ENCODE measurements at regions not wholly inside any gene's neighbourhood (a gene's known extent, or its start where the extent isn't known, plus 50 kb on each side); places are given as distances from the start of the nearest gene placed in this dataset.
A peak's percentile ranks its signal among the peaks of the same experiment; 100 is the strongest.

DNA sequence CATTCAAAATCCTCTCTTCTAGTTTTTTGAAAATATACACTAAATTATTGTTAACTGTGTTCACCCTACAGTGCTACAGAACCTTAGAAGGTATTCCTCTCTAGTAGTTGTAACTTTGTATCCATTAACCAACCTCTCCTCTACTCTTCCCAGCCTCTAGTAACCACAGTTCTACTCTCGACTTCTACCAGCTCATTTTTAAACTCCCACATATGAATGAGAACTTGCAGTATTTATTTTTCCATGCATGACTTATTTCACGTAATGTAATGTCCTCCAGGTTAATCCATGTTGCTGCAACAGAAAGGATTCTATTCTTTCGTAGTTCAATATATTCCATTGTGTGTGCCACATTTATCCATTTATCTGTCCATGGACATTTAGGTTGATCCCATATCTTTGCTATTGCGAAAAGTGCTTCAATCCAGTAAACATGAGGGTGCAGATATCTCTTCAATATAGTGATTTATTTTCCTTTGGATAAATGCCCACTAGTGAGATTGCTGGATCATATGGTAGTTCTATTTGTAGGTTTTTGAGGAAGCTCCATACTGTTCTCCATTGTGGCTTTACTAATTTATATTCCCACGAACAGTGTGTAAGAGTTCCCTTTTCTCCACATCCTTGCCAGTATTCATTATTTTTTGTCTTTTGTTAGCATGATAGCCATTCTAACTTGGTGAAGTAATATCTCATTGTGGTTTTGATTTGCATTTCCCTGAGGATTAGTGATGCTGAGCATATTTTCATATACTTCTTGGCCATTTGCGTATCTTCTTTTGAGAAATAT is 113.7 kb upstream of the SMAD3 start:
- Mint-ChIP-seq H3K4me1 (no peaks in the 10 kb centered on the region), H3K4me3 (no peak overlapping the region), H3K9me3 (no peaks in the 10 kb centered on the region), H3K36me3 (no peaks in the 10 kb centered on the region), H3K27ac (no peak overlapping the region), H3K27me3 (ENCODE audit: low read depth) (no peaks in the 10 kb centered on the region)
- TF ChIP-seq FOXK1 (CRISPR knock-in tag; IDR thresholded peaks at IDR 0.05): no peak
- no peak for TF ChIP-seq FOXP1 (CRISPR knock-in tag; IDR thresholded peaks at IDR 0.05; ENCODE audit: borderline replicate concordance)
- TF ChIP-seq ZNF263 (CRISPR knock-in tag; IDR thresholded peaks at IDR 0.05; ENCODE audit: low read depth): no peak
- TF ChIP-seq SP1 (CRISPR knock-in tag; conservative IDR thresholded peaks at IDR 0.05): no peak
- TF ChIP-seq EMX1 (CRISPR knock-in tag; IDR thresholded peaks at IDR 0.05): no peak
- no peak for TF ChIP-seq ZNF121 (CRISPR knock-in tag; IDR thresholded peaks at IDR 0.05)
- no peak for TF ChIP-seq ZNF532 (CRISPR knock-in tag; IDR thresholded peaks at IDR 0.05; ENCODE audit: borderline replicate concordance)
- TF ChIP-seq CREM (CRISPR knock-in tag; IDR thresholded peaks at IDR 0.05): no peak
- TF ChIP-seq CREB1 (CRISPR knock-in tag; IDR thresholded peaks at IDR 0.05): no peak
- TF ChIP-seq ATF6 (CRISPR knock-in tag; IDR thresholded peaks at IDR 0.05): no peak
- no peak for DNase-seq (ENCODE audit: low spot score)
- ChIA-PET CTCF (no interaction called here), POLR2A (no interaction called here)
- ATAC-seq: no peak

DNA sequence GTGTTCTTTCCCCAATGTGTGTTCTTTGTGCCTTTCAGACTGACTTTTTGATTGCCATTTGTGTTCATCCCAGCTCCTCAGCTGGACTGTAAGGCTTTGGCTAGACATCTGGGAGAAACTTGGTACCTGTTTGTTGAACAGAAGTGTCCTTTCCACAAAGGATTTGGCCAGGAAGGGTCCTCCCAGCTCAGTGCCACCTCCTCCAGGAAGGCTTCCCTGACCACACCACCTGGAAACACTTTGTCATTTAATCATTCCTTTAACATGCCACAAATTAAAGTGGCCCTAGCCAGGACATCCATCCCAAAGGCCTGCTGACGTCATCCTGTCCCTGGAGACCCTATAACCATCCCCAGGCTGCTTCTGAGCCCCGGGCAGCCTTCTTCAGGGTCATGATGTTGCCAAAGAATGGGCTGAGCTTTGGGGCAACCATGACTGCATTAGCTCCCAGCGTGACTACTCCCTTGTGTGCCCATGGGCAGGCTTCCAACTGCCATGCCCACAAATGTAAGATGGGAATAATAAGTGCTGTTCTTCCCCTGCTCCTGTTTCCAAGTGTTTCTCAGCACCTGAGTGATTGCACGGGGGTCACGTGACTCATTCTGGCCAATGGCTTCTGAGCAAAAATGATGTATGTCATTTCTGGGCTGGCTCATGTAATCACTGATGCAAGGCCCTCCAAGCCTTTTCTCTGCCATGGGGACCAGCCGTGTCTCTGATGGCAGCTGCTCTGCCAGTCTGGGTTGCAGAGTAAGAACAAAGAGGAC is 112.5 kb upstream of the SMAD3 start:
- ChIA-PET CTCF (no interaction called here), POLR2A (no interaction called here)
- no peak overlapping the region for H3K4me3 Mint-ChIP-seq
- ATAC-seq: no peak
- TF ChIP-seq ZNF263 (CRISPR knock-in tag; IDR thresholded peaks at IDR 0.05; ENCODE audit: low read depth) (no peak), USF2 (CRISPR knock-in tag; IDR thresholded peaks at IDR 0.05) (peak; percentile 58), RORB (CRISPR knock-in tag; IDR thresholded peaks at IDR 0.05) (no peak)
- no peaks in the 10 kb centered on the region for H3K9me3 Mint-ChIP-seq
- no peaks in the 10 kb centered on the region for H3K4me1 Mint-ChIP-seq
- H3K27ac Mint-ChIP-seq: no peak overlapping the region
- DNase-seq (ENCODE audit: low spot score): no peak
- no peaks in the 10 kb centered on the region for H3K27me3 Mint-ChIP-seq (ENCODE audit: low read depth)
- no peaks in the 10 kb centered on the region for H3K36me3 Mint-ChIP-seq

DNA sequence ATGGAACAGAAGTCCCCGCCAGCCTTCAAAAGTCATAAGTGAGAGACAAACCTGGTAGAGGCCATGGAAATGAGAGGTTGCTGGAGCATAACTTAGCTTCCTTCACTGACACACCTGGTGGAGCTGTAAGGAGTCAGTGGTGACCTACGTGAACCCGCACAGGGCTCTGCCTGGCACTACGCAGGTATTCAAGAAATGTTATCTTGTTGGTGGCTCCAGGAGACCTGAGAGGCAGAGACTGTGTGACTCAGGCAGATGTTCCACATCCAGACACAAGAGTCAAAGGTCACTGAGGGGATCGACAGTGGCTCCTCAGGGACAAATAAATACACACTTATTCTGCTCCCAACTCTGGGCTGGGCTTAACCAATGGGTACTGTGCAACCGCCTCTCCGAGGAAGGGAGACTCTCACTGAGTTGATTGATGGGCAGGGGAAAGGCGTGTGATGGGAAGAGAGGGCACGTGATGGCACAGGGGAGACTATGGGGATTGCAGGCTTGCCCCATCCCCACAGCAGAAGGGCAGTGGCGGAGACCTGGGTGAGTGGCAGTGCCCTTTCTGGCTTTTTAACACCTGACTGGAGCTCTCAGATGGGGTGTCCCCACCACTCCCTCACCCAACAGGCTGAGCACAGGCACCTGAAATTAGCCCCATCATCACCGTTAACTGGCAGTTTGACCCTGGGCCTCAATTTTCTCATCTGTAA is 111.7 kb upstream of the SMAD3 start:
- POLR2A ChIA-PET: no interaction called here
- H3K9me3 Mint-ChIP-seq: no peaks in the 10 kb centered on the region
- H3K4me3 Mint-ChIP-seq: no peak overlapping the region
- no peaks in the 10 kb centered on the region for H3K4me1 Mint-ChIP-seq
- ATAC-seq (no peak), DNase-seq (ENCODE audit: low spot score) (no peak)
- H3K27ac Mint-ChIP-seq: no peak overlapping the region
- CTCF ChIA-PET: no interaction called here
- H3K36me3 Mint-ChIP-seq: no peaks in the 10 kb centered on the region
- no peaks in the 10 kb centered on the region for H3K27me3 Mint-ChIP-seq (ENCODE audit: low read depth)
- TF ChIP-seq ZNF219 (CRISPR knock-in tag; IDR thresholded peaks at IDR 0.05; ENCODE audit: borderline replicate concordance): no peak
- no peak for TF ChIP-seq ZNF281 (CRISPR knock-in tag; IDR thresholded peaks at IDR 0.05)
- no peak for TF ChIP-seq GTF2I (CRISPR knock-in tag; conservative IDR thresholded peaks at IDR 0.05)
- TF ChIP-seq, protein P1, sequence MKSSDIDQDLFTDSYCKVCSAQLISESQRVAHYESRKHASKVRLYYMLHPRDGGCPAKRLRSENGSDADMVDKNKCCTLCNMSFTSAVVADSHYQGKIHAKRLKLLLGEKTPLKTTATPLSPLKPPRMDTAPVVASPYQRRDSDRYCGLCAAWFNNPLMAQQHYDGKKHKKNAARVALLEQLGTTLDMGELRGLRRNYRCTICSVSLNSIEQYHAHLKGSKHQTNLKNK (CRISPR knock-in tag; IDR thresholded peaks at IDR 0.05): no peak
- TF ChIP-seq HMGA2 (CRISPR knock-in tag; IDR thresholded peaks at IDR 0.05): no peak
- TF ChIP-seq RORB (CRISPR knock-in tag; IDR thresholded peaks at IDR 0.05): no peak
- TF ChIP-seq ZNF396 (CRISPR knock-in tag; IDR thresholded peaks at IDR 0.05; ENCODE audit: borderline replicate concordance): no peak
- TF ChIP-seq JAZF1 (CRISPR knock-in tag; IDR thresholded peaks at IDR 0.05): no peak
